ENCODE measurements at regions not wholly inside any gene's neighbourhood (a gene's known extent, or its start where the extent isn't known, plus 50 kb on each side); places are given as distances from the start of the nearest gene placed in this dataset.
A peak's percentile ranks its signal among the peaks of the same experiment; 100 is the strongest.
"Not testable (repeated sequence)": the region's sequence is repeated elsewhere in the genome, so short reads cannot be mapped to it uniquely, and the experiment has no call there.

GRCh38 chr2:117222809-117223208 is 591.7 kb upstream of the DDX18 start:
- no peak for DNase-seq

DNA sequence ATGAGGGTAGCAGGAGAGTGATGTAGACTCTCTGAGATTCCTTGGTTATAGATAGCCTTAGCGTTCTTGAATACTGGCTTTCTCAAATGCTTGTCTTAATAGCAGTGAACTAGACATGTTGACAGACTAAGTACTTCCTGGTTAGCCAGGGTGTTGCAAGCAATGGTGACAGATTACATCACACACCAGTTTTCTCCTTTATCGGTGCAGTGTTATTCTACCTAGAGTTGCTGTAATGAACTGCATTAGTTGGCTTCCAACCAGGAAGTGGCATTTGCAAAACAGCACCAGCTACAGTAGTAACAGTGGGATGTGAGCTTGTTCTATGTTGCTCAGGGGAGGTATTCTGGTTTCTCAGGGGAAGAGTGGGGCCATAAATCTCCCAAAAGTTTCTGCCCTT is 582.2 kb upstream of the DDX18 start:
- DNase-seq = no peak

GRCh38 chr2:117257362-117257761 is 557.1 kb upstream of the DDX18 start:
- DNase-seq = no peak

DNA sequence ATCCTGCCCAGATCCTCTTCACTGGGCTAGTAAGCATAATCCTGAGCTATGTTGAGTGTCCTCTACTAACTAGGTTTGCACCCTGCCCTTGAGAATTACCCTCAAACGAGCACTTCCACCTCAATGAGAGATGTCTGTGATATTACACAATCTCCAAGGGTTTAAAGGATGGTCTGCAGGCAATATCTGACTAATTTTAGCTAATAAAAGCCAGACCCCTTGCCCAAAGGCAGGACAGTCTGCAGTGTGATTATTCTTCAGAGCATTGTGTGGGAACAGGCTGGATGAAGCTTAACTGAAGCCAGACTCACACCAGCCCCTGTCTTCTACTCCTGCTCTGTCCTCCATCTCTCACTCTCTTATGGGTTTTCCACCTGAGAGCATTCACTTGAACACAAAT is 544.9 kb upstream of the DDX18 start:
- no peak for DNase-seq

GRCh38 chr2:117271631-117272030 is 542.9 kb upstream of the DDX18 start:
- no peak for DNase-seq

GRCh38 chr2:117273009-117273671 is 541.4 kb upstream of the DDX18 start:
- no peak for DNase-seq

GRCh38 chr2:117293012-117293411 is 521.5 kb upstream of the DDX18 start:
- no peak for DNase-seq

- DNase-seq = no peak
These were observed 515.0 kb upstream of the DDX18 start for GRCh38 chr2:117299451-117299850.

DNA sequence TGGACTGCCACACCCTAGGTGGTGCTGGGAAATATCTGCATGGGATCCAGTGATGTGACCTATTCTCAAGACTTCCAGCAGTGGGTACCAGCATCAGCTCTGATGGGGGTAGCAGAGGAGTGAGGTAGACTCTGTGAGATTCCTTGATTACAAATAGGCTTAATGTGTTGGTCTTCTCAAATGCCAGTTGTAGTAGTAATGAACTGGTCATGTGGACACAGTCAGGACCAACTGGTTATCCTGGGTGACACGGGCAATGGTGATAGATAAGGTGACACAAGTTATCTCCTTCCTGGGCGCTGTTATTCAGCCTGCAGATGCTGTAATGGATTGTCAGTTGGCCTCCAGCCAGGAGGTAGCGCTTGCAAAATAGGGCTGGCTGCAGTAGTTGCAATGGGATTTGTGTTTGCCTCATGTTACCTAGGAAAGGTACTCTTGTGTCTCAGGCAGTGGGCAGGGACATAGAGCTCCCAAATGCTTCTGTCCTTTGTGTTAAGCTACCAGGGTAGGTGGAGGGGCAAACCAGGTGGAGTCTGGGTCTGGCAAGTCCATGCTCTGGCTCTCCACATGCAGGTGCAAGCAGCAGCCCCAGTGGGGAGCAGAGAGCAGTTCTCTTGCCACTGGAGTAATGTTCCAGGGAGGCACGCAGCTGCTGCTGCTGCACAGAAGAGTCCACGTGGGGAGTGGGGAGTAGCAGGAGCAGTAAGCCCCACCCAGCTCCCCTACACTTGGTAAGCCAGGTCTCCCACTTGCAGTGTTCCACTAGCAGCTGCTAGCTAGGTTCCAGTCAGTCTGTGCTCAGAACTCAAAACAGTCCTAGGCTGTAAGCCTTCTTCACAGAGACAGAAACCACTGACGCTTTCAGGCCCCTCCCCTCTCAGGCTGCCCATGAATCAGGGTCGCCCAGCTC is 505.4 kb upstream of the DDX18 start:
- DNase-seq = no peak

DNA sequence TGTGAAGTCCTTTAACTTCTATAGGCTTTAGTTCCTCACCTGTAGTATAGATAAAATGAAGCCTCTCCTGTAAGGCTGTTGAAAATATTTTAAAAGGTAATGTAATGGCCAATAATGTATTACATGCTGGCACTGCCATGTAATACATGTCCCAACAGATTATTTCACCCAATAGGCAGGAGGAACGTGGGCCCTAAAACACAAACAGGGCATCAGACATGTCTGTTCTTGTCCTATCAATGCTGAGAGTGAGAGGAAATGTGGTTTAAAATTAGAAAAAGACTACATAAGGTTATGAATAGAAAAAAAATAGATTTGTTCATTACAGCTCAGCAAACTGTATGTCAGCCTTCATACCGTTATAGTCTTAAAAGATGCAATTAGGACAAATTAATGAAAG is 492.7 kb upstream of the DDX18 start:
- DNase-seq = no peak

DNA sequence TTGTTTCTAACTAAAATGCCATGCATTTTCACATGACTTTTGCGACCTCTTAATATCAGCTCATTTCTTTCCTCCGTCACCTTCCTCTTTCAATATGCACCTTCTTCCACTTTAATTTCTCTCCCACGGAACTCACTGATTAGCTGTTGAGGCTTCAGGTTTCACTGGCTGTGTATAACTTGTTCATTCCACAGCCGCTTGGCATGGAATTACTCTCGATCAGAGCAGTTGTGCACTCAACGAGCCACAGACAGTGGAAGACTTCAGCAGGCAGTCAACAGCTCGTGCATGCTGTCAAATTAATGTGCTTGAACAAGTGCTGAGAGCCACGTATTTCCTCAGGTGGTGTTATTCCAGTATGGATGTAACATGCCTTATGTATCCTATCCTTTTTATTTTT is 491.2 kb upstream of the DDX18 start:
- peak; percentile 4 for DNase-seq

GRCh38 chr2:117330641-117331040 is 483.9 kb upstream of the DDX18 start:
- DNase-seq = no peak

DNA sequence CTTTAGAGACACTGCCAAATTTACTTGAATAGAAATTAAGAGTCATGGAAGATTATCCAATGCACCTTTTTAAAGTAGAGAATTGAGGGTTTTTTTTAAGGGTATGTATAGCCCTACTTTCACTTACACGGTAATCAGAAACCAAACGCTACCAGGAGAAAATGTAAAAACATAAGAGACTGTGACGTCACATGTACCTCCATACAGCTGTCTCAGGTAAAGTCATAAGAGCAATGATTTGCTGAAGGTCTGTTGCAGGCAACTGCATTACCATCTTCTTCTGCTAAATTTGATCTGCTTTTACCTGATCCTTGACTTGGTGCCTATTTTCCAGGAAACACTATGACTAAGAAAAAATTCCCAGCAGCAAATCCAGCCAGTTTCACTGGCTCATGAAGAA is 478.5 kb upstream of the DDX18 start:
- DNase-seq = no peak

DNA sequence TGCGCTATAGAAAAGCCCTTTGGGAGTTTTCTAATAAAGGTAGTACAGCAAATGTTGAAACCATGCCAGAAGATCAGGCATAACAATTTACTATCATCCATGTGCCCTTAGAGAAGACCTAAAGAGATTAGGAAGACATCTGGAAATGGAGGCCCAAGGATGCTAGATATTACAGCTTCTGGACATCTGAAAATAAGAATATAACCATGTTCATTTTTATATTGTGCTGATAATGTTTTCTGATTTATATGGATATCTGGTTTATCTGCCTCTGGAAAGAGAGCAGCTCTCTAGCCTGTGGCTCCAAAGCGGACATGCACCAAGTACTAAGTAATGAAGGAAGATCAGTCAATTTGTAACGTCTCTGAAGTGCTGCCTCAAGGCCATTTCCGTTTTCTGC is 478.0 kb upstream of the DDX18 start:
- no peak for DNase-seq

DNA sequence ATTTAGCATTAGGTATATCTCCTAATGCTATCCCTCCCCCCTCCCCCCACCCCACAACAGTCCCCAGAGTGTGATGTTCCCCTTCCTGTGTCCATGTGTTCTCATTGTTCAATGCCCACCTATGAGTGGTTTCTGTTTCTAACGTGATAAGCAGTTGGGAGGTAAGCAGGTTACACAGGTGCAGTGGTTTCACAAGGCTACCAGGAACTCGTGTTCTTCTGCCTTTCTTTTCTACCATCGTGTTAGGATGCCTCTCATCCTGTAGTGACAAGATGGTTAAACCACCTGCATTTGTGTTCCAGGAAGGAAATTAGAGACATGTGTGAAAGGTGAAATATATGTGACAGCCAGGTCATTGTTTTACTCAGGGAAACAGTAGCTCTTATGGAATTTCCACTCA is 476.5 kb upstream of the DDX18 start:
- DNase-seq = not testable (repeated sequence)

DNA sequence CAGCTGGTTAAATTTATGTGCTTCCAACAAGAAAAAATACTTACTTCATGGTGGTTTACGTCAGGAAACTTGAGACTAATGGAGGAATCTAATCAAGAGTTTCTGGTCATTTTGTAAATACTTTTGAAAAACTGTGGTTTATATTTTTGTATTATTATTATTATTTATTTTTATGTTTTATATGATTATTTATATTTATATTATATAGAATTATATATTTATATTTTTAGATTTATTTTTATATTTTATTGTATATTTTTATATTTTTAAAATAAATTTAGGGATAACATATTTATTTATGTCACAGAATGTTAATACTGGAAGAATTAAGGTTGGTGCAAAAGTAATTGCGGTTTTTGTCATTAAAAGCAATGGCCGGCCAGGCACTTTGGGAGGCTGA is 474.5 kb upstream of the DDX18 start:
- no peak for DNase-seq

- no peak for DNase-seq
These were observed 472.8 kb upstream of the DDX18 start for GRCh38 chr2:117341690-117342089.

GRCh38 chr2:117342415-117342814 is 472.1 kb upstream of the DDX18 start:
- DNase-seq = no peak

GRCh38 chr2:117349687-117350086 is 464.8 kb upstream of the DDX18 start:
- no peak for DNase-seq

DNA sequence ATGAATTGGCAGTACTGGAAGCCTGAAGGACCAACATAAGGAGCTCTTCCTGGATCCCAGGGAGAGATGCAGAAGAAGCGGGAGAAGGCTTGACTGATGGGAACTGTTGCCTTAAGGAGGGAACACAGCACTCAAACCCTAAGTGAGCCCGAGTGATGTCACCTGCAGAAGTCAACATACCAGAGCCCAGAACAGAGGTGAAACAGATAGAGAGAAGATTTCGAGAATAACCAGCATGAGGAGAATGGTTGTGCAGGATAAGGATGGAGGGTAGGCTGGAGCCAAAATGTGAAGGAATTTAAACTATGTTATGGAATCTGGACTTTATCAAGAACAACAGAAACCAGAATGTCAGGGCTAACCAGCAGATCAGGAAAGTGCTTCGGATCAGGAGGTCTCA is 463.1 kb upstream of the DDX18 start:
- no peak for DNase-seq

GRCh38 chr2:117359266-117359914 is 455.1 kb upstream of the DDX18 start:
- DNase-seq = peak; percentile 1

DNA sequence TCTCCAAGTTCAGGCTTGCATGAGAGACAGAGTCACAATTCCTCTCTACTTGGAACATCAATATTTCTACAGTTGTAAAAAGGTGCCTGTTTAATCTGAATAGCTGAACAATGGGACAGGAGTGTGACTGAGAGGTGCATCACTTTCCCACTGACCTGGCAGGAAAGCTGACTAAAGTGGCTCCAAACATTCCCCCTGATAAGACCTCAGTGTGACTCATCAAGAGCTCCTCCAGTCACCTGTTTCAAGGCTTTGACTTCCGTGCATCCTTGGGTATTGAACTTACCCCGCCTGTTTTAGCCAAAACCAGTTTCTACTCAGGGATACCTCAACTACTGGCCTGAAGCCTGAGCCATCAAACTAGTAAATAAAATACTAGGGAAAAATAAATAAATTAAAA is 453.9 kb upstream of the DDX18 start:
- no peak for DNase-seq

GRCh38 chr2:117378653-117379052 is 435.8 kb upstream of the DDX18 start:
- no peak for DNase-seq

All from tongue (tissue), 1 donor.